GM12878 (cell line): ENCODE measurements at regions not wholly inside any gene's neighbourhood (a gene's known extent, or its start where the extent isn't known, plus 50 kb on each side); places are given as distances from the start of the nearest gene placed in this dataset.

Source experiments
- ATAC-seq: fragments of 200-7000 bp; cut with Tn5 transposase; 3 replicates; pipeline ENCODE4 v1.9.1; 2020; ENCODE audit warnings: mild to moderate bottlenecking, moderate library complexity
- BruUV-seq: library from RNA; stranded (reverse); fragments of 400-500 nt; replicated peaks from 2 replicates; lab custom pipeline; 2021; lab: Mats Ljungman, UMichigan
- CTCF ChIA-PET: fragments of 300-600 bp; sonication (Branson Sonifier 250); formaldehyde crosslinking; extraction: SDS; loops from one replicate; lab custom pipeline; 2021; ENCODE audit warnings: inconsistent platforms; lab: Yijun Ruan, JAX
- POLR2A ChIA-PET: fragments of 350-600 bp; formaldehyde crosslinking; extraction: SDS; loops from one replicate; lab custom pipeline; 2021; ENCODE audit warnings: inconsistent platforms; lab: Charles Lee
- RAD21 ChIA-PET: fragments of 300-600 bp; sonication (Branson Sonifier 250); formaldehyde crosslinking; loops from one replicate; lab custom pipeline; 2023; ENCODE audit warnings: antibody characterized with exemption; ENCODE audit not compliant: unreplicated experiment; lab: Charles Lee
- SMC1A ChIA-PET: fragments of 300-600 bp; sonication (Branson Sonifier 250); formaldehyde crosslinking; loops from one replicate; lab custom pipeline; 2023; ENCODE audit not compliant: unreplicated experiment, uncharacterized antibody; lab: Charles Lee
- DNase-seq: peaks from one replicate; pipeline ENCODE4 v3.0.0-alpha.2; 2011; ENCODE audit warnings: low read depth, low spot score
- FAIRE-seq: peaks from 3 replicates; lab custom pipeline; 2011; peaks lifted over from hg19 to GRCh38; lab: Jason Lieb, UNC
- H2AFZ ChIP-seq: 2 replicates; pipeline ENCODE4 v1.6.0; 2011; ENCODE audit warnings: low read depth, low read length, control low read depth; ENCODE audit not compliant: control insufficient read depth
- H3K27ac ChIP-seq: 2 replicates; pipeline ENCODE4 v1.5.1; 2011; ENCODE audit warnings: control low read depth; ENCODE audit not compliant: control insufficient read depth, insufficient read depth
- H3K27me3 ChIP-seq, 2 experiments: replicated peaks in 1 of 2; 2 replicates each; pipeline versions ENCODE4 v1.6.0 to v1.6.1; 2011; ENCODE audit warnings: low read length in 1 of 2; ENCODE audit not compliant: control insufficient read depth in 2 of 2, insufficient read depth in 2 of 2
- H3K36me3 ChIP-seq, 2 experiments: 2 replicates each; pipeline ENCODE4 v1.5.1; 2011; ENCODE audit warnings: low read length in 1 of 2; ENCODE audit not compliant: control insufficient read depth in 2 of 2, insufficient read depth in 2 of 2
- H3K4me1 ChIP-seq: 2 replicates; pipeline ENCODE4 v1.6.1; 2011; ENCODE audit warnings: mild to moderate bottlenecking, low read length, moderate library complexity, mixed read lengths; ENCODE audit not compliant: control insufficient read depth, insufficient read depth
- H3K4me2 ChIP-seq: 2 replicates; pipeline ENCODE4 v1.6.0; 2011; ENCODE audit warnings: control low read depth; ENCODE audit not compliant: control insufficient read depth, insufficient read depth
- H3K4me3 ChIP-seq: fragments of 200-600 bp; sonication (generic); 2 replicates; pipeline ENCODE4 v1.5.1; 2016
- H3K79me2 ChIP-seq: 2 replicates; pipeline ENCODE4 v1.6.0; 2011; ENCODE audit warnings: low read length; ENCODE audit not compliant: control insufficient read depth, insufficient read depth
- H3K9ac ChIP-seq: 2 replicates; pipeline ENCODE4 v1.8.0; 2011; ENCODE audit warnings: low read length, control low read depth, mixed read lengths; ENCODE audit not compliant: control insufficient read depth, insufficient read depth
- H3K9me3 ChIP-seq: replicated peaks from 3 replicates; pipeline ENCODE4 v1.5.1; 2011; ENCODE audit warnings: mild to moderate bottlenecking, low read length; ENCODE audit not compliant: control insufficient read depth, insufficient read depth
- H4K20me1 ChIP-seq: 2 replicates; pipeline ENCODE4 v1.6.0; 2011; ENCODE audit not compliant: control insufficient read depth, insufficient read depth
- EED ChIP-seq: sonication (generic); IDR thresholded peaks from 2 replicates; pipeline ENCODE4 v1.6.1; 2016; ENCODE audit warnings: antibody characterized with exemption, low read depth
- HCFC1 ChIP-seq: fragments of 150-350 bp; IDR thresholded peaks from 2 replicates; pipeline ENCODE4 v1.6.1; 2014; ENCODE audit warnings: low read length
- IKZF1 ChIP-seq: fragments of 450-650 bp; conservative IDR thresholded peaks from 2 replicates; pipeline ENCODE4 v1.6.1; 2017; ENCODE audit warnings: antibody characterized with exemption, mild to moderate bottlenecking
- IRF4 ChIP-seq: IDR thresholded peaks from 2 replicates; pipeline ENCODE4 v1.6.1; 2011; ENCODE audit warnings: low read depth, low read length
- NBN ChIP-seq: fragments of 450-650 bp; IDR thresholded peaks from 2 replicates; pipeline ENCODE4 v1.6.1; 2016
- PML ChIP-seq: IDR thresholded peaks from 2 replicates; pipeline ENCODE4 v1.6.1; 2012; ENCODE audit warnings: low read length, inconsistent platforms
- POLR2AphosphoS5 ChIP-seq: IDR thresholded peaks from 2 replicates; pipeline ENCODE4 v1.6.1; 2011; ENCODE audit warnings: mild to moderate bottlenecking, low read length, inconsistent platforms
- RBBP5 ChIP-seq: fragments of 200-600 bp; sonication (generic); conservative IDR thresholded peaks from 2 replicates; pipeline ENCODE4 v1.6.1; 2016
- RELA ChIP-seq: fragments of 450-650 bp; IDR thresholded peaks from 2 replicates; pipeline ENCODE4 v1.8.0; 2014; ENCODE audit warnings: borderline replicate concordance; ENCODE audit not compliant: partially characterized antibody
- RUNX3 ChIP-seq: IDR thresholded peaks from 2 replicates; pipeline ENCODE4 v1.6.1; 2012; ENCODE audit warnings: low read length, inconsistent platforms
- STAT1 ChIP-seq: fragments of 450-650 bp; conservative IDR thresholded peaks from 2 replicates; pipeline ENCODE4 v1.6.1; 2014; ENCODE audit warnings: antibody characterized with exemption, mild to moderate bottlenecking
- TCF12 ChIP-seq: IDR thresholded peaks from 2 replicates; pipeline ENCODE4 v1.6.1; 2011; ENCODE audit warnings: low read depth, mild to moderate bottlenecking, low read length
- USF1 ChIP-seq: IDR thresholded peaks from 2 replicates; pipeline ENCODE4 v1.6.1; 2011; ENCODE audit warnings: borderline replicate concordance, low read depth, mild to moderate bottlenecking, moderate library complexity, mixed read lengths, low read length; ENCODE audit not compliant: insufficient read depth; ENCODE audit errors: extremely low read length
- ZNF274 ChIP-seq: IDR thresholded peaks from one replicate; pipeline ENCODE4 v1.8.0; 2011; ENCODE audit not compliant: insufficient read length, insufficient read depth
- ZNF622 ChIP-seq: fragments of 450-650 bp; IDR thresholded peaks from 2 replicates; pipeline ENCODE4 v1.6.1; 2017; ENCODE audit warnings: mild to moderate bottlenecking, inconsistent platforms
- WGBS: methylation state at CpG from one replicate; pipeline ENCODE4 v1.1.6; 2016; ENCODE audit warnings: low lambda C conversion rate; ENCODE audit not compliant: insufficient replicate concordance, insufficient coverage; ENCODE audit errors: missing lambda C conversion rate; 5-methylcytosine and 5-hydroxymethylcytosine counted together
- in situ Hi-C: fragments of 300-500 bp; cut with MboI; formaldehyde crosslinking; loops from 9 replicates; pipeline ENCODE4 v1.14.3; 2018; ENCODE audit warnings: mixed read lengths
- intact Hi-C: fragments of 100-400 bp; cut with micrococcal nuclease; formaldehyde crosslinking; loops from one replicate; pipeline ENCODE4 v1.14.2; 2022; ENCODE audit not compliant: unreplicated experiment
- TF ChIP-seq, protein P1 (sequence below): fragments of 450-650 bp; IDR thresholded peaks from 2 replicates; pipeline ENCODE4 v1.6.1; 2016; ENCODE audit warnings: mild to moderate bottlenecking, moderate library complexity, borderline replicate concordance
- TF ChIP-seq, protein P2 (sequence below): fragments of 450-650 bp; formaldehyde crosslinking; IDR thresholded peaks from 2 replicates; pipeline ENCODE4 v1.4.0; 2020; ENCODE audit warnings: mild to moderate bottlenecking, moderate library complexity

DNA sequence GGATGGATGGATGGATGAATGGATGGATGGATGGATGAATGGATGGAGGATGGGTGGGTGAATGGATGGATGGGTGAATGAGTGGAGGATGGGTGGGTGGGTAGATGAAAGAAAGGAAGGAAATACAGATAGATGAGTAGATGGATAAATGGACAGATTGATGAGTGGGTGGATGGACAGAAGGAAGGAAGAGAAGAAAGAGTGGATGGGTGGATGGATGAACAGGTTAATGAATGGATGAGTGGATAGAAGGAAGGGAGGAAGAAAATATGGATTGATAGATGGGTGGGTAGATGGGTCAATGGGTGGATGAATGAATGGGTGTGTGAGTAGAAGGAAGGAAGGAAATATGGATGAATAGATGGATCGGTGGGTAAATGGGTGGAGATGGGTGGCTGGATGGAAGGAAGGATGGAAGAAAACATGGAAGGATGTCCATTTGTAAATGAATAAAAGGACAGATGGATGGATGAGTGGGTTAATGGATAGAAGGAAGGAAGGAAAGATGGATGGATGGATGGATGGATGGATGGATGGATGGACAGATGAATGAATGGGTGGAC, 97.3 kb upstream of the TNRC6C start:
- CTCF ChIA-PET = no interaction called here

More for the DNA sequence above, 97.3 kb upstream of the TNRC6C start:
- ATAC-seq (no peak), FAIRE-seq (no peak), DNase-seq (no peak)
- H3K27me3 ChIP-seq = no peaks in the 10 kb centered on the region; a peak in 1 of 4 replicates
- H3K27ac ChIP-seq = no peak overlapping the region
- ChIA-PET RAD21 (no interaction called here), POLR2A (no interaction called here)
- H3K4me3 ChIP-seq = no peak overlapping the region
- 42% methylated on average over 1 of the region's 1 CpG for WGBS
- BruUV-seq = no TSS peak
- in situ Hi-C loops = no loop called here
- no peak for TF ChIP-seq ZNF622
- TF ChIP-seq, protein P1, sequence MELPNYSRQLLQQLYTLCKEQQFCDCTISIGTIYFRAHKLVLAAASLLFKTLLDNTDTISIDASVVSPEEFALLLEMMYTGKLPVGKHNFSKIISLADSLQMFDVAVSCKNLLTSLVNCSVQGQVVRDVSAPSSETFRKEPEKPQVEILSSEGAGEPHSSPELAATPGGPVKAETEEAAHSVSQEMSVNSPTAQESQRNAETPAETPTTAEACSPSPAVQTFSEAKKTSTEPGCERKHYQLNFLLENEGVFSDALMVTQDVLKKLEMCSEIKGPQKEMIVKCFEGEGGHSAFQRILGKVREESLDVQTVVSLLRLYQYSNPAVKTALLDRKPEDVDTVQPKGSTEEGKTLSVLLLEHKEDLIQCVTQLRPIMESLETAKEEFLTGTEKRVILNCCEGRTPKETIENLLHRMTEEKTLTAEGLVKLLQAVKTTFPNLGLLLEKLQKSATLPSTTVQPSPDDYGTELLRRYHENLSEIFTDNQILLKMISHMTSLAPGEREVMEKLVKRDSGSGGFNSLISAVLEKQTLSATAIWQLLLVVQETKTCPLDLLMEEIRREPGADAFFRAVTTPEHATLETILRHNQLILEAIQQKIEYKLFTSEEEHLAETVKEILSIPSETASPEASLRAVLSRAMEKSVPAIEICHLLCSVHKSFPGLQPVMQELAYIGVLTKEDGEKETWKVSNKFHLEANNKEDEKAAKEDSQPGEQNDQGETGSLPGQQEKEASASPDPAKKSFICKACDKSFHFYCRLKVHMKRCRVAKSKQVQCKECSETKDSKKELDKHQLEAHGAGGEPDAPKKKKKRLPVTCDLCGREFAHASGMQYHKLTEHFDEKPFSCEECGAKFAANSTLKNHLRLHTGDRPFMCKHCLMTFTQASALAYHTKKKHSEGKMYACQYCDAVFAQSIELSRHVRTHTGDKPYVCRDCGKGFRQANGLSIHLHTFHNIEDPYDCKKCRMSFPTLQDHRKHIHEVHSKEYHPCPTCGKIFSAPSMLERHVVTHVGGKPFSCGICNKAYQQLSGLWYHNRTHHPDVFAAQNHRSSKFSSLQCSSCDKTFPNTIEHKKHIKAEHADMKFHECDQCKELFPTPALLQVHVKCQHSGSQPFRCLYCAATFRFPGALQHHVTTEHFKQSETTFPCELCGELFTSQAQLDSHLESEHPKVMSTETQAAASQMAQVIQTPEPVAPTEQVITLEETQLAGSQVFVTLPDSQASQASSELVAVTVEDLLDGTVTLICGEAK = no peak
- no peak for TF ChIP-seq IRF4
- TF ChIP-seq EED = no peak
- TF ChIP-seq, protein P2, sequence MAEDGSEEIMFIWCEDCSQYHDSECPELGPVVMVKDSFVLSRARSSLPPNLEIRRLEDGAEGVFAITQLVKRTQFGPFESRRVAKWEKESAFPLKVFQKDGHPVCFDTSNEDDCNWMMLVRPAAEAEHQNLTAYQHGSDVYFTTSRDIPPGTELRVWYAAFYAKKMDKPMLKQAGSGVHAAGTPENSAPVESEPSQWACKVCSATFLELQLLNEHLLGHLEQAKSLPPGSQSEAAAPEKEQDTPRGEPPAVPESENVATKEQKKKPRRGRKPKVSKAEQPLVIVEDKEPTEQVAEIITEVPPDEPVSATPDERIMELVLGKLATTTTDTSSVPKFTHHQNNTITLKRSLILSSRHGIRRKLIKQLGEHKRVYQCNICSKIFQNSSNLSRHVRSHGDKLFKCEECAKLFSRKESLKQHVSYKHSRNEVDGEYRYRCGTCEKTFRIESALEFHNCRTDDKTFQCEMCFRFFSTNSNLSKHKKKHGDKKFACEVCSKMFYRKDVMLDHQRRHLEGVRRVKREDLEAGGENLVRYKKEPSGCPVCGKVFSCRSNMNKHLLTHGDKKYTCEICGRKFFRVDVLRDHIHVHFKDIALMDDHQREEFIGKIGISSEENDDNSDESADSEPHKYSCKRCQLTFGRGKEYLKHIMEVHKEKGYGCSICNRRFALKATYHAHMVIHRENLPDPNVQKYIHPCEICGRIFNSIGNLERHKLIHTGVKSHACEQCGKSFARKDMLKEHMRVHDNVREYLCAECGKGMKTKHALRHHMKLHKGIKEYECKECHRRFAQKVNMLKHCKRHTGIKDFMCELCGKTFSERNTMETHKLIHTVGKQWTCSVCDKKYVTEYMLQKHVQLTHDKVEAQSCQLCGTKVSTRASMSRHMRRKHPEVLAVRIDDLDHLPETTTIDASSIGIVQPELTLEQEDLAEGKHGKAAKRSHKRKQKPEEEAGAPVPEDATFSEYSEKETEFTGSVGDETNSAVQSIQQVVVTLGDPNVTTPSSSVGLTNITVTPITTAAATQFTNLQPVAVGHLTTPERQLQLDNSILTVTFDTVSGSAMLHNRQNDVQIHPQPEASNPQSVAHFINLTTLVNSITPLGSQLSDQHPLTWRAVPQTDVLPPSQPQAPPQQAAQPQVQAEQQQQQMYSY (CRISPR knock-in tag) = no peak
- TF ChIP-seq HCFC1 = no peak
- TF ChIP-seq IKZF1 = no peak
- TF ChIP-seq NBN = no peak
- TF ChIP-seq TCF12 = no peak
- no peak for TF ChIP-seq STAT1
- TF ChIP-seq RELA = no peak
- TF ChIP-seq ZNF274 = no peak
- TF ChIP-seq PML = no peak
- no peak for TF ChIP-seq POLR2AphosphoS5
- no peak for TF ChIP-seq RBBP5
- no peak for TF ChIP-seq RUNX3
- no peak for TF ChIP-seq USF1
- TF ChIP-seq, all 136 proteins: peak for 0
- Histone ChIP-seq H3K9ac (no peak overlapping the region), H3K4me1 (no peaks in the 10 kb centered on the region), H3K4me2 (no peak overlapping the region), H4K20me1 (0 out of 2 replicates have a peak, but pooled peaks cover 3% of the 10 kb centered on the region), H3K36me3 (no peaks in the 10 kb centered on the region), H3K9me3 (no peaks in the 10 kb centered on the region; the same call in 2 of the 3 replicates), H2AFZ (no peak overlapping the region), H3K79me2 (no peaks in the 10 kb centered on the region)
- SMC1A ChIA-PET = no interaction called here
- intact Hi-C loops = no loop called here
